Inflammatory macrophage treated with lipopolysaccharide for 4 hours (primary cell): ENCODE measurements at regions not wholly inside any gene's neighbourhood (a gene's known extent, or its start where the extent isn't known, plus 50 kb on each side); places are given as distances from the start of the nearest gene placed in this dataset.
"Not testable (repeated sequence)": the region's sequence is repeated elsewhere in the genome, so short reads cannot be mapped to it uniquely, and the experiment has no call there.

ENCODE experiments used
- DNase-seq: peaks from one replicate; pipeline ENCODE4 v3.0.0-alpha.2; 2020

- no peak for DNase-seq
Measured at GRCh38 chr1:90396917-90397316, 320.2 kb downstream of the BARHL2 start.

GRCh38 chr1:90394247-90394646, 322.9 kb downstream of the BARHL2 start:
- DNase-seq, result peak; percentile 12

GRCh38 chr1:90393025-90393424, 324.1 kb downstream of the BARHL2 start:
- DNase-seq, result no peak

GRCh38 chr1:90391126-90391525, 326.0 kb downstream of the BARHL2 start:
- DNase-seq, result no peak

GRCh38 chr1:90387805-90388204, 329.3 kb downstream of the BARHL2 start:
- DNase-seq, result no peak

GRCh38 chr1:90386899-90387720, 330.0 kb downstream of the BARHL2 start:
- DNase-seq, result no peak

GRCh38 chr1:90384193-90384592, 332.9 kb downstream of the BARHL2 start:
- no peak for DNase-seq

GRCh38 chr1:90382161-90382560, 334.9 kb downstream of the BARHL2 start:
- DNase-seq, result no peak

- no peak for DNase-seq
Measured at GRCh38 chr1:90381598-90381997, 335.5 kb downstream of the BARHL2 start.

- no peak for DNase-seq
Measured at GRCh38 chr1:90371448-90371813, 345.7 kb downstream of the BARHL2 start.

GRCh38 chr1:90370686-90371447, 346.2 kb downstream of the BARHL2 start:
- no peak for DNase-seq

GRCh38 chr1:90362163-90362562, 354.9 kb downstream of the BARHL2 start:
- DNase-seq, result no peak

GRCh38 chr1:90361026-90361425, 356.1 kb downstream of the BARHL2 start:
- DNase-seq, result no peak

GRCh38 chr1:90359994-90360393, 357.1 kb downstream of the BARHL2 start:
- no peak for DNase-seq

GRCh38 chr1:90358448-90358847, 358.7 kb downstream of the BARHL2 start:
- DNase-seq, result no peak

- no peak for DNase-seq
Measured at GRCh38 chr1:90357995-90358394, 359.1 kb downstream of the BARHL2 start.

- DNase-seq, result no peak
Measured at GRCh38 chr1:90356991-90357390, 360.1 kb downstream of the BARHL2 start.

GRCh38 chr1:90356101-90356500, 361.0 kb downstream of the BARHL2 start:
- no peak for DNase-seq

GRCh38 chr1:90354704-90355103, 359.8 kb downstream of the ZNF326 start:
- no peak for DNase-seq

GRCh38 chr1:90351019-90351418, 356.1 kb downstream of the ZNF326 start:
- no peak for DNase-seq

- DNase-seq, result no peak
Measured at GRCh38 chr1:90349510-90349909, 354.6 kb downstream of the ZNF326 start.

- no peak for DNase-seq
Measured at GRCh38 chr1:90348934-90349333, 354.0 kb downstream of the ZNF326 start.

- not testable (repeated sequence) for DNase-seq
Measured at GRCh38 chr1:90348459-90348858, 353.5 kb downstream of the ZNF326 start.

- DNase-seq, result no peak
Measured at GRCh38 chr1:90347366-90347765, 352.5 kb downstream of the ZNF326 start.
